ENCODE measurements at regions not wholly inside any gene's neighbourhood (a gene's known extent, or its start where the extent isn't known, plus 50 kb on each side); places are given as distances from the start of the nearest gene placed in this dataset.

DNA sequence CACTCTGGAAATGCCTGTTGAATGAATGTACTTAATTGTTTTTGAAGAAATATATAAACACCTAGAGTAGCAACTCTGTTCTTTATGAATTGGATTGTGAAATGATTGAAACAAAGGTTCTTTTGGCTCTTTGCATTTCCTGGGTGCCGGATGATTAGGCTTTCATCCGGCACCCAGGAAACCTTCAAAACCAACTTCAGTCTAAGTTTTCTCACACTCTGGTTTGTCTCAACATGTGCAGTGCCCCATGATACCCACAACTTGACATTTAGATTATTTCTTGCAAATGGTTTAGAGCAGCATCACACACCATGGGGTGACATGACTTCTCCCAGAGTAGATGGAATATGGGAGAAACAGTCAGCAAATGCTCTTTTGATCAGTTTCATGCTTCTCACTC is 354.9 kb downstream of the BARHL2 start:
- DNase-seq = no peak
- no peaks in the 10 kb centered on the region for H3K36me3 ChIP-seq (ENCODE audit: low read depth, missing control alignments)
- no peaks in the 10 kb centered on the region for H3K27me3 ChIP-seq
- H3K27ac ChIP-seq = no peak overlapping the region
- no peak overlapping the region for H3K4me3 ChIP-seq
- H3K4me1 ChIP-seq = no peaks in the 10 kb centered on the region
- TF ChIP-seq POLR2A (IDR thresholded peaks at IDR 0.05) = no peak
- TF ChIP-seq, protein P1, sequence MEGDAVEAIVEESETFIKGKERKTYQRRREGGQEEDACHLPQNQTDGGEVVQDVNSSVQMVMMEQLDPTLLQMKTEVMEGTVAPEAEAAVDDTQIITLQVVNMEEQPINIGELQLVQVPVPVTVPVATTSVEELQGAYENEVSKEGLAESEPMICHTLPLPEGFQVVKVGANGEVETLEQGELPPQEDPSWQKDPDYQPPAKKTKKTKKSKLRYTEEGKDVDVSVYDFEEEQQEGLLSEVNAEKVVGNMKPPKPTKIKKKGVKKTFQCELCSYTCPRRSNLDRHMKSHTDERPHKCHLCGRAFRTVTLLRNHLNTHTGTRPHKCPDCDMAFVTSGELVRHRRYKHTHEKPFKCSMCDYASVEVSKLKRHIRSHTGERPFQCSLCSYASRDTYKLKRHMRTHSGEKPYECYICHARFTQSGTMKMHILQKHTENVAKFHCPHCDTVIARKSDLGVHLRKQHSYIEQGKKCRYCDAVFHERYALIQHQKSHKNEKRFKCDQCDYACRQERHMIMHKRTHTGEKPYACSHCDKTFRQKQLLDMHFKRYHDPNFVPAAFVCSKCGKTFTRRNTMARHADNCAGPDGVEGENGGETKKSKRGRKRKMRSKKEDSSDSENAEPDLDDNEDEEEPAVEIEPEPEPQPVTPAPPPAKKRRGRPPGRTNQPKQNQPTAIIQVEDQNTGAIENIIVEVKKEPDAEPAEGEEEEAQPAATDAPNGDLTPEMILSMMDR (IDR thresholded peaks at IDR 0.05) = no peak
- no peaks in the 10 kb centered on the region for H3K9me3 ChIP-seq
- intact Hi-C loops (cut with DNase I; ENCODE audit: low total_unique reads) = no loop called here
- WGBS, 2 donors = 96 to 100% methylated on average over 2 of the region's 2 CpGs

GRCh38 chr1:90361026-90361425 is 356.1 kb downstream of the BARHL2 start:
- WGBS, 2 donors = 88 to 97% methylated on average over 1 of the region's 1 CpG
- DNase-seq = no peak

DNA sequence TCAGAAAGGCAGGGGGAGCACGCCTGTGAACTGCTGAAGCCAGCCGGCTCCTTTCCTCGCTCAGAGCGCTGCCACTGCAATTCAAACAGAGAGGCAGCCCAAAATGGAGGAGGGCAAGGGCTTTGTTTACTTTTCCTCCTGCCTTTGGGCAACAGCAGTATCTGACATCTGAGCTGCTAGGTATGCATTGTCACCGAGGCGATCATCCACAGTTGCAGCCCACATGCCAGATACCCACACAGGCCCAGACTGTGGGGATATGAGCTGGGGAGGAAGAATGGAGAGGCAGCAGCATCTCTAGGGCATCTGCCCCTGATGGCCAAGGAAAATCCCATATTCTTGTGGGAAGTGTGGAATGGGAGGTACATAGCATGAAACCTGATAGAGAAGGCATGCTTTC is 357.1 kb downstream of the BARHL2 start:
- Histone ChIP-seq H3K27ac (no peak overlapping the region), H3K27me3 (no peaks in the 10 kb centered on the region), H3K9me3 (no peaks in the 10 kb centered on the region), H3K36me3 (ENCODE audit: low read depth, missing control alignments) (no peaks in the 10 kb centered on the region), H3K4me1 (no peaks in the 10 kb centered on the region), H3K4me3 (no peak overlapping the region)
- 61 to 67% methylated on average over 6 of the region's 6 CpGs for WGBS, 2 donors
- intact Hi-C loops (cut with DNase I; ENCODE audit: low total_unique reads) = no loop called here
- no peak for TF ChIP-seq POLR2A (IDR thresholded peaks at IDR 0.05)
- TF ChIP-seq, protein P1 (IDR thresholded peaks at IDR 0.05) = no peak
- DNase-seq = no peak

More at GRCh38 chr1:90361026-90361425, 356.1 kb downstream of the BARHL2 start:
- intact Hi-C loops (cut with DNase I; ENCODE audit: low total_unique reads) = no loop called here
- TF ChIP-seq, protein P1 (IDR thresholded peaks at IDR 0.05) = no peak
- TF ChIP-seq POLR2A (IDR thresholded peaks at IDR 0.05) = no peak
- Histone ChIP-seq H3K27me3 (no peaks in the 10 kb centered on the region), H3K4me1 (no peaks in the 10 kb centered on the region), H3K27ac (no peak overlapping the region), H3K9me3 (no peaks in the 10 kb centered on the region), H3K4me3 (no peak overlapping the region), H3K36me3 (ENCODE audit: low read depth, missing control alignments) (no peaks in the 10 kb centered on the region)

DNA sequence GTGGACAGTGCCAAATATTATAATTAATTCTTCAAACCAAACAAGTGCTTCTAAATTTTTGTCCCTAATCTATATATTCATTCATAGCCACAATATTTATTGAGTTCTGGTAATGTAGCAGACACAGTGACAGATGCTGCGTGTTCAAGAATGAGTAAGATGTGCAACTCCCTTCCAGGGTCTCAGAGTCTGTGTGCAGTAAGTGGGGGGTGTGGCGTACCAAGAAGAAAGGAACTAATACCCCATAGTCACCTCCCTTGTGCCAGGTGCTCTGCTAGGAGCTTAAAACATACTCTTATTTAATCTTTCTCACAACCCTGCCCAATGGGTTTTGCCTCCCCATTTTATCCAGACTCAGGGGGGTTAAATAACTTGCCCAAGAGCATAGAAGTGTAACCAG is 358.7 kb downstream of the BARHL2 start:
- Histone ChIP-seq H3K36me3 (ENCODE audit: low read depth, missing control alignments) (no peaks in the 10 kb centered on the region), H3K27me3 (no peaks in the 10 kb centered on the region), H3K4me1 (no peaks in the 10 kb centered on the region), H3K4me3 (no peak overlapping the region), H3K9me3 (no peaks in the 10 kb centered on the region), H3K27ac (no peak overlapping the region)
- no peak for TF ChIP-seq POLR2A (IDR thresholded peaks at IDR 0.05)
- TF ChIP-seq, protein P1 (IDR thresholded peaks at IDR 0.05) = no peak
- intact Hi-C loops (cut with DNase I; ENCODE audit: low total_unique reads) = no loop called here
- 94% methylated on average over 2 of the region's 2 CpGs for WGBS, 2 donors
- DNase-seq = no peak

GRCh38 chr1:90357995-90358394 is 359.1 kb downstream of the BARHL2 start:
- H3K9me3 ChIP-seq = no peaks in the 10 kb centered on the region
- H3K27me3 ChIP-seq = no peaks in the 10 kb centered on the region
- H3K4me3 ChIP-seq = no peak overlapping the region
- 49 to 50% methylated on average over 2 of the region's 2 CpGs for WGBS, 2 donors
- no peak overlapping the region for H3K27ac ChIP-seq
- H3K36me3 ChIP-seq (ENCODE audit: low read depth, missing control alignments) = no peaks in the 10 kb centered on the region
- H3K4me1 ChIP-seq = no peaks in the 10 kb centered on the region
- intact Hi-C loops (cut with DNase I; ENCODE audit: low total_unique reads) = no loop called here
- DNase-seq = no peak
- TF ChIP-seq POLR2A (IDR thresholded peaks at IDR 0.05) = no peak
- TF ChIP-seq, protein P1 (IDR thresholded peaks at IDR 0.05) = no peak
